GM19395 (cell line): ENCODE measurements at regions not wholly inside any gene's neighbourhood (a gene's known extent, or its start where the extent isn't known, plus 50 kb on each side); places are given as distances from the start of the nearest gene placed in this dataset.

ENCODE experiments used
- ATAC-seq: cut with Tn5 transposase; IDR thresholded peaks from one replicate; pipeline ENCODE4 v1.9.1; 2021; ENCODE audit warnings: mild to moderate bottlenecking, moderate library complexity; ENCODE audit not compliant: unreplicated experiment

GRCh38 chr3:59116233-59116537 lies 66.4 kb upstream of the CFAP20DC start:
- ATAC-seq = no peak

DNA sequence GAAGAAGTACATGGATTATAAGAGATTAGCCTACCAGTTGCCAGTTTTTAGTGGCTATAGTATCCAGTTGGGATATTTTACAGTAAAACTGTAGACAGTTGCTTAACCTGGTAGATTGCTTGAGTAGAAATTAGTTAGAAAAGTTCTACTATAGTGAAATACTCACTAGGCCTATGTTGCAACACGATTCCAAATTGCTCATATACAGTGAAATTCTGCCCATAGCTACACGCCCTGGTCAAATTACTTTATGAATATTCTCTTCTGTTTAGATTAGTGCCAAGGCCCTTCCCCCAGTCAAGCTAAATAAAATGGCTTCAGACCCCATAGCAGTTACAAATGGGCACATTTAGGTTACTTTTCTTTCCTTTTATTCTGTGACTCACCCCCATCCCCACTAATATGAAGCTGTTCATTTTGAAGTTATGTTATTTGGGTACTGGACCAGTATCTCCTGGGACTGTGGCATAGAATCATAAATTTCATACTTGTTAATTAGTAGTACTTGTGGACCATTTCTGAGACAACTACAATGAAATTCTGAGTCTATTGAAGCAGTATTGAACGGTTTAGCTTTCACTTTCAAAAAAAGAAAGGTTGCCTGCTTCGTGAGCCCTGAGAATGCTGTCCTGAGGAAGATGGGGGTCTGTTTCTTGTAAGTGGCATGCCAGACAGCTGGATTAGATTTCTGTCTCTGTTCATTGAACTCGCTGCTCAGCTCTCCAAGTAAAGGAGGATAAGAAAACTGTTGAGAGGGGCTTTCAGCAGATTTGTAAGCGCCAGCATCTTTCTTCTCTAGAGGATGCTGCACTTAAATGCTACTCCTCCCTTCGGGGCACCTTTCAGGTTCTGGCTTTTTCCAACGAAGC lies 65.8 kb upstream of the CFAP20DC start:
- ATAC-seq = no peak

- no peak for ATAC-seq
Observed at GRCh38 chr3:59107856-59108815, 58.3 kb upstream of the CFAP20DC start.

DNA sequence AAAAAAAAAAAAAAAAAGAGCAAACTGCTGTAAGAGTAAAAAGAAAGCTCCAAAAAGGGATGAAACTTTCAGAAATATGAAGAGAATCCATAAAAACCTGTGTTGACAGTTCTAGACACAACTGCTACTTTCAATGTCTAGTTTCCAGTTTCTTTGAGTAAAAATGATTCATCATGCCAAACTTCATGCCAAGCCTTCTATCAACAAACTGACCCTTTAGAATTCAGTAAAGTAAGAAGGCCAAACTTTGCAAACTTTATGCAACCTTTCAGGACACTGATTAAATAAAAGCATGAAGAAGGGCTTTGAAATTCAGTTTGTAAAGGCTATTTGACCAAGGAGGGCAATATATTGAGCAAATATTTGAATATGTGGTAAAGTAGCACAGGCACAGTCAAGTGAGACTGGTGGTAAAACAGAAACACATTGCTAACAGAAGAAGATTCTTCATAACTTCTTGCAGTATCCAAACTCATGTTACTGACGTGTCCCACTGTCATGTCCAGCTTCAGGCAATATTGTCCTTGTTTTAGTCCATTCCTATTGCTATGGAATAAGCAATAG lies 56.3 kb upstream of the CFAP20DC start:
- no peak for ATAC-seq

GRCh38 chr3:59103552-59103951 lies 53.7 kb upstream of the CFAP20DC start:
- no peak for ATAC-seq

DNA sequence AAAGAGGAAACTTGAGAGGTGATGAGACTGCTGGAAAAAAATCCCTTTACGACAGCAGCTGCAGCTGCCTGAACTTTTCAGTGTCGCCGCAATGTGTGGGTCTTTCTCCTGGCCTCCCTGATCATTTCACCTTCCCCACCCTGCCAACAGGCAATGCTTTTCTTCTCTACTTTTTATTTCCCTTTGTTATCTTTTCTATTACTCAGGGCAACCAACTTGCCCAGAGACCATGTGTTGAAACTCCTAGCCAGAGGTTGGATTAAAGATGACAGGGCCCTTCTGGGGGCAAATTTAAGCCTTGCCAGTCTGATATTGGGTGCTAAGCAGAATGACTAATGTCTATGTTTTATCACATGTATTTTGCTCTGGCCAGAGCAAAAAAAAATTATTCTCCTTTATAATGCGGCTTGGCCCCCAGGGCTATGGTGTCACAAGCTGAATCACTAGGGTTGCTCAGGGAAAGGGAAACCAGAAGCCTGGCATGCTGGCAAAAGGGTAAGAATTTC lies 51.5 kb upstream of the CFAP20DC start:
- no peak for ATAC-seq
